ENCODE measurements at regions not wholly inside any gene's neighbourhood (a gene's known extent, or its start where the extent isn't known, plus 50 kb on each side); places are given as distances from the start of the nearest gene placed in this dataset.

- TF ChIP-seq CTCF (IDR thresholded peaks at IDR 0.05; ENCODE audit: insufficient read depth, low read length, poor library complexity, severe bottlenecking), result peak; percentile 8
- no peak for TF ChIP-seq EZH2phosphoT487 (conservative IDR thresholded peaks at IDR 0.05; ENCODE audit: low read length)
Measured at GRCh38 chrX:128518508-128518907, 466.3 kb upstream of the ACTRT1 start.

Measured in SU-DHL-6 (cell line).